Endothelial cell of umbilical vein (primary cell): ENCODE measurements at regions not wholly inside any gene's neighbourhood (a gene's known extent, or its start where the extent isn't known, plus 50 kb on each side); places are given as distances from the start of the nearest gene placed in this dataset.

ENCODE experiments used
- BruUV-seq: library from RNA; stranded (reverse); fragments of 400-500 nt; replicated peaks from 2 replicates; lab custom pipeline; 2021; lab: Mats Ljungman, UMichigan
- CTCF ChIA-PET: fragments of 300-600, 350-600 bp; sonication (Branson Sonifier 250); formaldehyde crosslinking; loops from one replicate; lab custom pipeline; 2021; ENCODE audit warnings: antibody characterized with exemption, inconsistent platforms; lab: Charles Lee
- POLR2A ChIA-PET: fragments of 300-600, 350-600 bp; sonication (Branson Sonifier 250); formaldehyde crosslinking; loops from one replicate; lab custom pipeline; 2021; ENCODE audit warnings: antibody characterized with exemption, inconsistent platforms; lab: Charles Lee
- DNase-seq: peaks from one replicate; pipeline ENCODE4 v3.0.0-alpha.2; 2011; ENCODE audit warnings: low read depth, low spot score
- FAIRE-seq: peaks from 2 replicates; lab custom pipeline; 2011; peaks lifted over from hg19 to GRCh38; lab: Jason Lieb, UNC
- H2AFZ ChIP-seq: 2 replicates; pipeline ENCODE4 v1.6.0; 2012; ENCODE audit warnings: low read depth, low read length, control low read depth, inconsistent platforms
- H3K27ac ChIP-seq: 2 replicates; pipeline ENCODE4 v1.5.1; 2011; ENCODE audit warnings: low read depth, mild to moderate bottlenecking, control low read depth, low read length, moderate library complexity; ENCODE audit not compliant: insufficient read depth
- H3K27me3 ChIP-seq, 2 experiments: 2 replicates each; pipeline versions ENCODE4 v1.6.0 to v1.6.1; 2011; ENCODE audit warnings: low read length in 2 of 2, mixed read lengths in 1 of 2; ENCODE audit not compliant: control insufficient read depth in 2 of 2, insufficient read depth in 2 of 2
- H3K36me3 ChIP-seq, 2 experiments: 2 replicates in 1 of 2; 3 replicates in 1 of 2; pipeline ENCODE4 v1.5.1; 2011; ENCODE audit warnings: low read length in 2 of 2, mild to moderate bottlenecking in 1 of 2, moderate library complexity in 1 of 2; ENCODE audit not compliant: control insufficient read depth in 2 of 2, insufficient read depth in 2 of 2; ENCODE audit errors: extremely low read depth in 1 of 2
- H3K4me1 ChIP-seq: 3 replicates; pipeline ENCODE4 v1.5.1; 2011; ENCODE audit warnings: mild to moderate bottlenecking, low read length; ENCODE audit not compliant: control insufficient read depth, insufficient read depth; ENCODE audit errors: extremely low read depth
- H3K4me2 ChIP-seq: 2 replicates; pipeline ENCODE4 v1.6.1; 2011; ENCODE audit warnings: low read length, control low read depth, mixed read lengths; ENCODE audit not compliant: insufficient read depth
- H3K4me3 ChIP-seq, 3 experiments: fragments of 200-600 bp in 1 of 3; sonication (generic), shearing (Covaris generic) in 1 of 3; replicated peaks in 1 of 3; 2 replicates each; pipeline ENCODE4 v1.5.1; 2011 to 2016; ENCODE audit warnings: control low read depth in 3 of 3, low read length in 3 of 3, mild to moderate bottlenecking in 2 of 3, inconsistent platforms in 1 of 3, low read depth in 1 of 3, moderate library complexity in 1 of 3; ENCODE audit not compliant: insufficient read depth in 1 of 3
- H3K79me2 ChIP-seq: 2 replicates; pipeline ENCODE4 v1.6.0; 2012; ENCODE audit warnings: low read length, inconsistent platforms; ENCODE audit not compliant: control insufficient read depth, insufficient read depth
- H3K9ac ChIP-seq: replicated peaks from 2 replicates; pipeline ENCODE3; 2011; ENCODE audit warnings: low read length, control low read depth; ENCODE audit not compliant: insufficient read depth; ENCODE audit errors: extremely low read depth
- H3K9me1 ChIP-seq: replicated peaks from 3 replicates; pipeline ENCODE4 v1.6.0; 2011; ENCODE audit warnings: mild to moderate bottlenecking, low read length; ENCODE audit not compliant: control insufficient read depth, insufficient read depth; ENCODE audit errors: extremely low read depth
- H3K9me3 ChIP-seq: replicated peaks from 2 replicates; pipeline ENCODE4 v1.5.1; 2012; ENCODE audit warnings: low read length, inconsistent platforms; ENCODE audit not compliant: control insufficient read depth, insufficient read depth
- H4K20me1 ChIP-seq: replicated peaks from 2 replicates; pipeline ENCODE3; 2011; ENCODE audit warnings: mild to moderate bottlenecking, low read length; ENCODE audit not compliant: control insufficient read depth, insufficient read depth; ENCODE audit errors: extremely low read depth
- CTCF ChIP-seq, 2 donors: IDR thresholded peaks; 1 replicate in 1 of 2; 2 replicates in 1 of 2; pipeline ENCODE4 v1.5.1; 2011; ENCODE audit warnings: low read length in 2 of 2, mild to moderate bottlenecking in 2 of 2, moderate library complexity in 2 of 2, control low read depth in 1 of 2, inconsistent platforms in 1 of 2, low read depth in 1 of 2; ENCODE audit not compliant: insufficient read depth in 1 of 2; ENCODE audit errors: extremely low read depth in 1 of 2
- EZH2 ChIP-seq: IDR thresholded peaks from 2 replicates; pipeline ENCODE4 v1.6.1; 2012; ENCODE audit warnings: borderline replicate concordance, low read depth, mild to moderate bottlenecking, moderate library complexity, low read length, inconsistent platforms; ENCODE audit not compliant: severe bottlenecking
- FOS ChIP-seq: IDR thresholded peaks from 2 replicates; pipeline ENCODE4 v1.6.1; 2011; ENCODE audit warnings: mild to moderate bottlenecking, low read length, moderate library complexity, borderline replicate concordance; ENCODE audit not compliant: insufficient read depth
- GATA2 ChIP-seq: IDR thresholded peaks from 2 replicates; pipeline ENCODE4 v1.7.0; 2011; ENCODE audit warnings: low read depth, mild to moderate bottlenecking, moderate library complexity, mixed read lengths, low read length; ENCODE audit not compliant: insufficient read length, insufficient read depth
- JUN ChIP-seq: IDR thresholded peaks from 2 replicates; pipeline ENCODE4 v1.6.1; 2011; ENCODE audit warnings: borderline replicate concordance, low read depth; ENCODE audit not compliant: insufficient read length, insufficient read depth
- MAX ChIP-seq: IDR thresholded peaks from 2 replicates; pipeline ENCODE4 v1.6.1; 2011; ENCODE audit not compliant: insufficient read depth, insufficient read length
- MYC ChIP-seq: IDR thresholded peaks from one replicate; pipeline ENCODE4 v1.6.1; 2011; ENCODE audit warnings: mild to moderate bottlenecking, low read depth, low read length
- POLR2A ChIP-seq: IDR thresholded peaks from 2 replicates; pipeline ENCODE4 v1.6.1; 2012; ENCODE audit warnings: low read depth, mild to moderate bottlenecking, control low read depth, low read length
- POLR2AphosphoS5 ChIP-seq: IDR thresholded peaks from 2 replicates; pipeline ENCODE4 v1.6.1; 2012; ENCODE audit warnings: low read depth, mild to moderate bottlenecking, control low read depth, low read length, moderate library complexity; ENCODE audit not compliant: insufficient read depth
- dilution Hi-C: fragments of 300-500 bp; cut with MboI; formaldehyde crosslinking; loops from one replicate; pipeline ENCODE4 v1.15.0; 2019; ENCODE audit warnings: low sequenced_read_pairs; ENCODE audit not compliant: extremely low pct_ligation_motif_present
- intact Hi-C: fragments of 100-400 bp; cut with micrococcal nuclease; formaldehyde crosslinking; loops from one replicate; pipeline ENCODE4 v1.10.0; 2022

- intact Hi-C loops: no loop called here
- no peak for TF ChIP-seq MYC
- TF ChIP-seq CTCF (IDR thresholded peaks at IDR 0.05; ENCODE audit: extremely low read depth in 1 of 2, insufficient read depth in 1 of 2, low read depth in 1 of 2, low read length in 2 of 2): no peak
- TF ChIP-seq EZH2: no peak
- TF ChIP-seq POLR2A: no peak
- TF ChIP-seq FOS: no peak
- no peak for TF ChIP-seq POLR2AphosphoS5
- TF ChIP-seq JUN: no peak
- TF ChIP-seq MAX: no peak
- TF ChIP-seq GATA2: no peak
- Histone ChIP-seq H3K27me3 (no peaks in the 10 kb centered on the region), H3K79me2 (no peaks in the 10 kb centered on the region), H3K9me1 (no peaks in the 10 kb centered on the region), H3K36me3 (no peaks in the 10 kb centered on the region), H4K20me1 (no peaks in the 10 kb centered on the region), H3K4me3 (no peak overlapping the region), H3K9me3 (no peaks in the 10 kb centered on the region), H2AFZ (peak overlapping the region; percentile 1), H3K4me2 (no peak overlapping the region), H3K4me1 (no peaks in the 10 kb centered on the region), H3K27ac (no peak overlapping the region), H3K9ac (no peak overlapping the region)
- BruUV-seq: no TSS peak
- CTCF ChIA-PET: no interaction called here
- POLR2A ChIA-PET: no interaction called here
- dilution Hi-C loops: no loop called here
- DNase-seq (no peak), FAIRE-seq (no peak)
Measured at GRCh38 chr21:22842875-22843274, 1844.7 kb downstream of the NCAM2 start.
